HepG2 (cell line): ENCODE measurements at regions not wholly inside any gene's neighbourhood (a gene's known extent, or its start where the extent isn't known, plus 50 kb on each side); places are given as distances from the start of the nearest gene placed in this dataset.

Experiments
- ATAC-seq: fragments of 200-7000 bp; cut with Tn5 transposase; 3 replicates; pipeline ENCODE4 v1.9.1; 2020; ENCODE audit warnings: mild to moderate bottlenecking, moderate library complexity
- BruUV-seq: library from RNA; stranded (reverse); fragments of 400-500 nt; replicated peaks from 2 replicates; lab custom pipeline; 2021; lab: Mats Ljungman, UMichigan
- CTCF ChIA-PET: fragments of 300-600 bp; formaldehyde crosslinking; extraction: SDS; loops from one replicate; lab custom pipeline; 2021; ENCODE audit warnings: low total read pairs, inconsistent platforms, low intra/inter-chr PET ratio; lab: Yijun Ruan, JAX
- POLR2A ChIA-PET: fragments of 350-600 bp; sonication (Branson Sonifier 250); formaldehyde crosslinking; loops from one replicate; lab custom pipeline; 2020; ENCODE audit warnings: antibody characterized with exemption, inconsistent platforms; lab: Yijun Ruan, JAX
- DNase-seq: peaks from one replicate; pipeline ENCODE4 v3.0.0-alpha.2; 2015; ENCODE audit warnings: low spot score
- FAIRE-seq: peaks from 3 replicates; lab custom pipeline; 2011; peaks lifted over from hg19 to GRCh38; lab: Jason Lieb, UNC
- H2AFZ ChIP-seq: one replicate; pipeline ENCODE4 v1.6.1; 2011; ENCODE audit warnings: low read length, inconsistent platforms
- H3K27ac ChIP-seq: fragments of 300-600 bp; 3 replicates; pipeline ENCODE4 v1.8.0; 2011; ENCODE audit warnings: mixed run types, mild to moderate bottlenecking, mixed read lengths, low read length, inconsistent platforms; ENCODE audit not compliant: insufficient read depth; ENCODE audit errors: extremely low read length
- H3K27me3 ChIP-seq, 2 experiments: fragments of 200-600 bp in 1 of 2; 2 replicates in 1 of 2; 3 replicates in 1 of 2; pipeline versions ENCODE4 v1.6.0 to v1.8.0; 2011; ENCODE audit warnings: low read length in 2 of 2, mild to moderate bottlenecking in 2 of 2, moderate library complexity in 2 of 2, inconsistent platforms in 1 of 2; ENCODE audit not compliant: insufficient read depth in 2 of 2, control insufficient read depth in 1 of 2
- H3K36me3 ChIP-seq, 2 experiments: fragments of 200-600 bp in 1 of 2; replicated peaks in 1 of 2; 2 replicates in 1 of 2; 3 replicates in 1 of 2; pipeline versions ENCODE4 v1.5.1 to v1.8.0; 2011; ENCODE audit warnings: low read length in 2 of 2, inconsistent platforms in 1 of 2; ENCODE audit not compliant: insufficient read depth in 2 of 2, control insufficient read depth in 1 of 2
- H3K4me1 ChIP-seq: 2 replicates; pipeline ENCODE4 v1.5.1; 2012; ENCODE audit warnings: low read length, inconsistent platforms; ENCODE audit not compliant: insufficient read depth
- H3K4me2 ChIP-seq: 2 replicates; pipeline ENCODE4 v1.6.0; 2011; ENCODE audit warnings: low read depth, low read length, inconsistent platforms
- H3K4me3 ChIP-seq, 3 experiments: fragments of 200-600 bp in 1 of 3; sonication (generic), shearing (Covaris generic) in 1 of 3; replicated peaks in 1 of 3; 2 replicates each; pipeline ENCODE4 v1.5.1; 2011 to 2016; ENCODE audit warnings: low read length in 3 of 3, inconsistent platforms in 2 of 3, low read depth in 2 of 3, mild to moderate bottlenecking in 2 of 3, control low read depth in 1 of 3, mixed read lengths in 1 of 3; ENCODE audit not compliant: insufficient read depth in 1 of 3
- H3K79me2 ChIP-seq: one replicate; pipeline ENCODE4 v1.6.1; 2011; ENCODE audit warnings: low read length, inconsistent platforms; ENCODE audit not compliant: insufficient read depth
- H3K9ac ChIP-seq: 2 replicates; pipeline ENCODE4 v1.6.0; 2011; ENCODE audit warnings: mild to moderate bottlenecking, low read depth, low read length, inconsistent platforms; ENCODE audit not compliant: insufficient read depth
- H3K9me3 ChIP-seq: 2 replicates; pipeline ENCODE4 v1.5.1; 2012; ENCODE audit warnings: mild to moderate bottlenecking, low read length
- H4K20me1 ChIP-seq: 2 replicates; pipeline ENCODE4 v1.6.0; 2011; ENCODE audit warnings: inconsistent platforms, mild to moderate bottlenecking, low read length, moderate library complexity; ENCODE audit not compliant: insufficient read depth
- FOSL2 ChIP-seq: sonication (generic); formaldehyde crosslinking; IDR thresholded peaks from 2 replicates; pipeline ENCODE4 v1.4.0; 2020; ENCODE audit warnings: missing genetic modification reagents
- HOXA3 ChIP-seq: sonication (generic); formaldehyde crosslinking; IDR thresholded peaks from 2 replicates; pipeline ENCODE4 v1.5.0; 2020; ENCODE audit warnings: missing genetic modification reagents
- MXD4 ChIP-seq: IDR thresholded peaks from 2 replicates; pipeline ENCODE4 v1.6.1; 2016; ENCODE audit warnings: mild to moderate bottlenecking, missing biosample characterization, missing genetic modification reagents
- RBFOX2 ChIP-seq: fragments of 200-400 bp; formaldehyde crosslinking; IDR thresholded peaks from 2 replicates; pipeline ENCODE4 v1.6.1; 2017; ENCODE audit warnings: low read depth, mild to moderate bottlenecking, low read length
- SNAI1 ChIP-seq: sonication (generic); formaldehyde crosslinking; IDR thresholded peaks from 2 replicates; pipeline ENCODE4 v1.5.0; 2020; ENCODE audit warnings: mild to moderate bottlenecking, missing genetic modification reagents, borderline replicate concordance
- THYN1 ChIP-seq: sonication (generic); formaldehyde crosslinking; IDR thresholded peaks from 2 replicates; pipeline ENCODE4 v1.8.1; 2023; ENCODE audit warnings: low read depth, mild to moderate bottlenecking, moderate library complexity, missing genetic modification reagents, borderline replicate concordance
- ZBTB38 ChIP-seq: sonication (generic); formaldehyde crosslinking; IDR thresholded peaks from 2 replicates; pipeline ENCODE4 v1.5.1; 2020; ENCODE audit warnings: mild to moderate bottlenecking, missing genetic modification reagents
- ZNF253 ChIP-seq: sonication (generic); formaldehyde crosslinking; IDR thresholded peaks from 2 replicates; pipeline ENCODE4 v1.8.0; 2022; ENCODE audit warnings: mild to moderate bottlenecking, missing genetic modification reagents, borderline replicate concordance
- ZNF75D ChIP-seq: sonication (generic); formaldehyde crosslinking; IDR thresholded peaks from 2 replicates; pipeline ENCODE4 v1.8.1; 2023; ENCODE audit warnings: missing genetic modification reagents, mild to moderate bottlenecking, borderline replicate concordance
- ZNF878 ChIP-seq: sonication (generic); formaldehyde crosslinking; IDR thresholded peaks from 2 replicates; pipeline ENCODE4 v1.8.1; 2023; ENCODE audit warnings: mild to moderate bottlenecking, missing genetic modification reagents, moderate library complexity
- WGBS: methylation state at CpG from one replicate; pipeline ENCODE4 v1.1.6; 2017; ENCODE audit warnings: low lambda C conversion rate; 5-methylcytosine and 5-hydroxymethylcytosine counted together
- in situ Hi-C: cut with HindIII; loops from 2 replicates; pipeline ENCODE4 v1.10.0; 2017; ENCODE audit warnings: low pct_unique_long_range_greater_than_20kb; ENCODE audit not compliant: extremely low pct_ligation_motif_present
- intact Hi-C: fragments of 100-400 bp; cut with micrococcal nuclease; formaldehyde crosslinking; loops from one replicate; pipeline ENCODE4 v1.10.0; 2022; ENCODE audit not compliant: unreplicated experiment
- TF ChIP-seq, protein P1 (sequence below): sonication (generic); formaldehyde crosslinking; IDR thresholded peaks from 2 replicates; pipeline ENCODE4 v1.4.0; 2020; ENCODE audit warnings: missing genetic modification reagents
- TF ChIP-seq, protein P2 (sequence below): sonication (generic); formaldehyde crosslinking; conservative IDR thresholded peaks from 2 replicates; pipeline ENCODE4 v1.4.0; 2020; ENCODE audit warnings: missing genetic modification reagents

DNA sequence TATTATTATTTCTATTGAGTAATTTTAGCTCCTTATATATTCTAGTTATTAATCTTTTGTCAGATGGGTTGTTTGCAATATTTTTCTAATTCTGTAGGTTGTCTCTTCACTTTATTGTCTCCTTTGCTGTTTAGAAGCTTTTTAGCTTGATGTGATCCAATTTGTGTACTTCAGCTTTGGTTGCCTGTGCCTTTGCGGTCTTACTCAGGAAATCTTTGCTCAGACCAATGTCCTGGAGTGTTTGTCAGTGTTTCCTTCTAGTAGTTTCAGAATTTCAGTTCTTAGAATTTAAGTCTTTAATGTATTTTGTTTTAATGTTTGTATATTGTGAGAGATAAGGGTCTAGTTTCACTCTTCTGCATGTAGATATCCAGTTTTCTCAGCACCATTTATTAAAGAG lies 916.0 kb upstream of the EYS start:
- Histone ChIP-seq H3K4me2 (no peak overlapping the region), H3K27ac (no peak overlapping the region), H3K4me1 (no peaks in the 10 kb centered on the region), H3K9ac (no peak overlapping the region), H2AFZ (no peak overlapping the region), H4K20me1 (no peaks in the 10 kb centered on the region), H3K79me2 (no peaks in the 10 kb centered on the region), H3K9me3 (no peaks in the 10 kb centered on the region), H3K4me3 (no peak overlapping the region), H3K27me3 (no peaks in the 10 kb centered on the region), H3K36me3 (no peaks in the 10 kb centered on the region)
- TF ChIP-seq, protein P1, sequence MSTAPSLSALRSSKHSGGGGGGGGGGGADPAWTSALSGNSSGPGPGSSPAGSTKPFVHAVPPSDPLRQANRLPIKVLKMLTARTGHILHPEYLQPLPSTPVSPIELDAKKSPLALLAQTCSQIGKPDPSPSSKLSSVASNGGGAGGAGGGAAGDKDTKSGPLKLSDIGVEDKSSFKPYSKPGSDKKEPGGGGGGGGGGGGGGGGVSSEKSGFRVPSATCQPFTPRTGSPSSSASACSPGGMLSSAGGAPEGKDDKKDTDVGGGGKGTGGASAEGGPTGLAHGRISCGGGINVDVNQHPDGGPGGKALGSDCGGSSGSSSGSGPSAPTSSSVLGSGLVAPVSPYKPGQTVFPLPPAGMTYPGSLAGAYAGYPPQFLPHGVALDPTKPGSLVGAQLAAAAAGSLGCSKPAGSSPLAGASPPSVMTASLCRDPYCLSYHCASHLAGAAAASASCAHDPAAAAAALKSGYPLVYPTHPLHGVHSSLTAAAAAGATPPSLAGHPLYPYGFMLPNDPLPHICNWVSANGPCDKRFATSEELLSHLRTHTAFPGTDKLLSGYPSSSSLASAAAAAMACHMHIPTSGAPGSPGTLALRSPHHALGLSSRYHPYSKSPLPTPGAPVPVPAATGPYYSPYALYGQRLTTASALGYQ (CRISPR knock-in tag) = no peak
- TF ChIP-seq, protein P2, sequence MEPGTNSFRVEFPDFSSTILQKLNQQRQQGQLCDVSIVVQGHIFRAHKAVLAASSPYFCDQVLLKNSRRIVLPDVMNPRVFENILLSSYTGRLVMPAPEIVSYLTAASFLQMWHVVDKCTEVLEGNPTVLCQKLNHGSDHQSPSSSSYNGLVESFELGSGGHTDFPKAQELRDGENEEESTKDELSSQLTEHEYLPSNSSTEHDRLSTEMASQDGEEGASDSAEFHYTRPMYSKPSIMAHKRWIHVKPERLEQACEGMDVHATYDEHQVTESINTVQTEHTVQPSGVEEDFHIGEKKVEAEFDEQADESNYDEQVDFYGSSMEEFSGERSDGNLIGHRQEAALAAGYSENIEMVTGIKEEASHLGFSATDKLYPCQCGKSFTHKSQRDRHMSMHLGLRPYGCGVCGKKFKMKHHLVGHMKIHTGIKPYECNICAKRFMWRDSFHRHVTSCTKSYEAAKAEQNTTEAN = no peak
- TF ChIP-seq ZBTB38 = no peak
- no peak for TF ChIP-seq MXD4 (CRISPR knock-in tag)
- TF ChIP-seq RBFOX2 = no peak
- no peak for TF ChIP-seq THYN1 (CRISPR knock-in tag)
- no peak for TF ChIP-seq ZNF878 (CRISPR knock-in tag)
- no peak for TF ChIP-seq ZNF75D (CRISPR knock-in tag)
- no peak for TF ChIP-seq HOXA3 (CRISPR knock-in tag)
- TF ChIP-seq FOSL2 (CRISPR knock-in tag) = no peak
- TF ChIP-seq SNAI1 (CRISPR knock-in tag) = no peak
- TF ChIP-seq ZNF253 (CRISPR knock-in tag) = no peak
- intact Hi-C loops (no loop called here), in situ Hi-C loops (no loop called here)
- DNase-seq = no peak
- ChIA-PET POLR2A (no interaction called here), CTCF (no interaction called here)
- ATAC-seq = no peak
- no TSS peak for BruUV-seq
- FAIRE-seq = no peak
- 2% methylated on average over 1 of the region's 1 CpG for WGBS
